Endothelial cell of umbilical vein (primary cell): ENCODE measurements at regions not wholly inside any gene's neighbourhood (a gene's known extent, or its start where the extent isn't known, plus 50 kb on each side); places are given as distances from the start of the nearest gene placed in this dataset.

Experiments
- BruUV-seq: library from RNA; stranded (reverse); fragments of 400-500 nt; replicated peaks from 2 replicates; lab custom pipeline; 2021; lab: Mats Ljungman, UMichigan
- CTCF ChIA-PET: fragments of 300-600, 350-600 bp; sonication (Branson Sonifier 250); formaldehyde crosslinking; loops from one replicate; lab custom pipeline; 2021; ENCODE audit warnings: antibody characterized with exemption, inconsistent platforms; lab: Charles Lee
- POLR2A ChIA-PET: fragments of 300-600, 350-600 bp; sonication (Branson Sonifier 250); formaldehyde crosslinking; loops from one replicate; lab custom pipeline; 2021; ENCODE audit warnings: antibody characterized with exemption, inconsistent platforms; lab: Charles Lee
- DNase-seq: peaks from one replicate; pipeline ENCODE4 v3.0.0-alpha.2; 2011; ENCODE audit warnings: low read depth, low spot score
- FAIRE-seq: peaks from 2 replicates; lab custom pipeline; 2011; peaks lifted over from hg19 to GRCh38; lab: Jason Lieb, UNC
- H2AFZ ChIP-seq: 2 replicates; pipeline ENCODE4 v1.6.0; 2012; ENCODE audit warnings: low read depth, low read length, control low read depth, inconsistent platforms
- H3K27ac ChIP-seq: 2 replicates; pipeline ENCODE4 v1.5.1; 2011; ENCODE audit warnings: low read depth, mild to moderate bottlenecking, control low read depth, low read length, moderate library complexity; ENCODE audit not compliant: insufficient read depth
- H3K27me3 ChIP-seq, 2 experiments: 2 replicates each; pipeline versions ENCODE4 v1.6.0 to v1.6.1; 2011; ENCODE audit warnings: low read length in 2 of 2, mixed read lengths in 1 of 2; ENCODE audit not compliant: control insufficient read depth in 2 of 2, insufficient read depth in 2 of 2
- H3K36me3 ChIP-seq, 2 experiments: 2 replicates in 1 of 2; 3 replicates in 1 of 2; pipeline ENCODE4 v1.5.1; 2011; ENCODE audit warnings: low read length in 2 of 2, mild to moderate bottlenecking in 1 of 2, moderate library complexity in 1 of 2; ENCODE audit not compliant: control insufficient read depth in 2 of 2, insufficient read depth in 2 of 2; ENCODE audit errors: extremely low read depth in 1 of 2
- H3K4me1 ChIP-seq: 3 replicates; pipeline ENCODE4 v1.5.1; 2011; ENCODE audit warnings: mild to moderate bottlenecking, low read length; ENCODE audit not compliant: control insufficient read depth, insufficient read depth; ENCODE audit errors: extremely low read depth
- H3K4me2 ChIP-seq: 2 replicates; pipeline ENCODE4 v1.6.1; 2011; ENCODE audit warnings: low read length, control low read depth, mixed read lengths; ENCODE audit not compliant: insufficient read depth
- H3K4me3 ChIP-seq, 3 experiments: fragments of 200-600 bp in 1 of 3; sonication (generic), shearing (Covaris generic) in 1 of 3; replicated peaks in 1 of 3; 2 replicates each; pipeline ENCODE4 v1.5.1; 2011 to 2016; ENCODE audit warnings: control low read depth in 3 of 3, low read length in 3 of 3, mild to moderate bottlenecking in 2 of 3, inconsistent platforms in 1 of 3, low read depth in 1 of 3, moderate library complexity in 1 of 3; ENCODE audit not compliant: insufficient read depth in 1 of 3
- H3K79me2 ChIP-seq: 2 replicates; pipeline ENCODE4 v1.6.0; 2012; ENCODE audit warnings: low read length, inconsistent platforms; ENCODE audit not compliant: control insufficient read depth, insufficient read depth
- H3K9ac ChIP-seq: replicated peaks from 2 replicates; pipeline ENCODE3; 2011; ENCODE audit warnings: low read length, control low read depth; ENCODE audit not compliant: insufficient read depth; ENCODE audit errors: extremely low read depth
- H3K9me1 ChIP-seq: replicated peaks from 3 replicates; pipeline ENCODE4 v1.6.0; 2011; ENCODE audit warnings: mild to moderate bottlenecking, low read length; ENCODE audit not compliant: control insufficient read depth, insufficient read depth; ENCODE audit errors: extremely low read depth
- H3K9me3 ChIP-seq: replicated peaks from 2 replicates; pipeline ENCODE4 v1.5.1; 2012; ENCODE audit warnings: low read length, inconsistent platforms; ENCODE audit not compliant: control insufficient read depth, insufficient read depth
- H4K20me1 ChIP-seq: replicated peaks from 2 replicates; pipeline ENCODE3; 2011; ENCODE audit warnings: mild to moderate bottlenecking, low read length; ENCODE audit not compliant: control insufficient read depth, insufficient read depth; ENCODE audit errors: extremely low read depth
- CTCF ChIP-seq, 2 donors: IDR thresholded peaks; 1 replicate in 1 of 2; 2 replicates in 1 of 2; pipeline ENCODE4 v1.5.1; 2011; ENCODE audit warnings: low read length in 2 of 2, mild to moderate bottlenecking in 2 of 2, moderate library complexity in 2 of 2, control low read depth in 1 of 2, inconsistent platforms in 1 of 2, low read depth in 1 of 2; ENCODE audit not compliant: insufficient read depth in 1 of 2; ENCODE audit errors: extremely low read depth in 1 of 2
- EZH2 ChIP-seq: IDR thresholded peaks from 2 replicates; pipeline ENCODE4 v1.6.1; 2012; ENCODE audit warnings: borderline replicate concordance, low read depth, mild to moderate bottlenecking, moderate library complexity, low read length, inconsistent platforms; ENCODE audit not compliant: severe bottlenecking
- FOS ChIP-seq: IDR thresholded peaks from 2 replicates; pipeline ENCODE4 v1.6.1; 2011; ENCODE audit warnings: mild to moderate bottlenecking, low read length, moderate library complexity, borderline replicate concordance; ENCODE audit not compliant: insufficient read depth
- GATA2 ChIP-seq: IDR thresholded peaks from 2 replicates; pipeline ENCODE4 v1.7.0; 2011; ENCODE audit warnings: low read depth, mild to moderate bottlenecking, moderate library complexity, mixed read lengths, low read length; ENCODE audit not compliant: insufficient read length, insufficient read depth
- JUN ChIP-seq: IDR thresholded peaks from 2 replicates; pipeline ENCODE4 v1.6.1; 2011; ENCODE audit warnings: borderline replicate concordance, low read depth; ENCODE audit not compliant: insufficient read length, insufficient read depth
- MYC ChIP-seq: IDR thresholded peaks from one replicate; pipeline ENCODE4 v1.6.1; 2011; ENCODE audit warnings: mild to moderate bottlenecking, low read depth, low read length
- POLR2A ChIP-seq: IDR thresholded peaks from 2 replicates; pipeline ENCODE4 v1.6.1; 2012; ENCODE audit warnings: low read depth, mild to moderate bottlenecking, control low read depth, low read length
- POLR2AphosphoS5 ChIP-seq: IDR thresholded peaks from 2 replicates; pipeline ENCODE4 v1.6.1; 2012; ENCODE audit warnings: low read depth, mild to moderate bottlenecking, control low read depth, low read length, moderate library complexity; ENCODE audit not compliant: insufficient read depth
- dilution Hi-C: fragments of 300-500 bp; cut with MboI; formaldehyde crosslinking; loops from one replicate; pipeline ENCODE4 v1.15.0; 2019; ENCODE audit warnings: low sequenced_read_pairs; ENCODE audit not compliant: extremely low pct_ligation_motif_present
- intact Hi-C: fragments of 100-400 bp; cut with micrococcal nuclease; formaldehyde crosslinking; loops from one replicate; pipeline ENCODE4 v1.10.0; 2022
- TF ChIP-seq, protein P1 (sequence below): IDR thresholded peaks from 2 replicates; pipeline ENCODE4 v1.6.1; 2011; ENCODE audit not compliant: insufficient read depth, insufficient read length

- no peaks in the 10 kb centered on the region for H4K20me1 ChIP-seq
- no peak overlapping the region for H3K9ac ChIP-seq
- H3K36me3 ChIP-seq = no peaks in the 10 kb centered on the region
- H3K4me2 ChIP-seq = no peak overlapping the region
- DNase-seq = no peak
- BruUV-seq = no TSS peak
- dilution Hi-C loops = no loop called here
- no peaks in the 10 kb centered on the region for H3K9me1 ChIP-seq
- ChIA-PET CTCF (no interaction called here), POLR2A (no interaction called here)
- intact Hi-C loops = no loop called here
- H2AFZ ChIP-seq = no peak overlapping the region
- no peak overlapping the region for H3K27ac ChIP-seq
- no peaks in the 10 kb centered on the region for H3K9me3 ChIP-seq
- H3K27me3 ChIP-seq = no peaks in the 10 kb centered on the region
- no peak for FAIRE-seq
- TF ChIP-seq MYC = no peak
- no peak for TF ChIP-seq JUN
- no peak for TF ChIP-seq GATA2
- TF ChIP-seq CTCF (IDR thresholded peaks at IDR 0.05; ENCODE audit: extremely low read depth in 1 of 2, insufficient read depth in 1 of 2, low read depth in 1 of 2, low read length in 2 of 2) = no peak
- TF ChIP-seq EZH2 = no peak
- no peak for TF ChIP-seq POLR2A
- no peak for TF ChIP-seq POLR2AphosphoS5
- TF ChIP-seq FOS = no peak
- TF ChIP-seq, protein P1, sequence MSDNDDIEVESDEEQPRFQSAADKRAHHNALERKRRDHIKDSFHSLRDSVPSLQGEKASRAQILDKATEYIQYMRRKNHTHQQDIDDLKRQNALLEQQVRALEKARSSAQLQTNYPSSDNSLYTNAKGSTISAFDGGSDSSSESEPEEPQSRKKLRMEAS = no peak
- H3K79me2 ChIP-seq = no peaks in the 10 kb centered on the region
- H3K4me1 ChIP-seq = no peaks in the 10 kb centered on the region
- H3K4me3 ChIP-seq = no peak overlapping the region
Measured at GRCh38 chr16:77009453-77009852, 181.5 kb upstream of the MON1B start.
